Breast epithelium (tissue), 4 donors: ENCODE measurements at regions not wholly inside any gene's neighbourhood (a gene's known extent, or its start where the extent isn't known, plus 50 kb on each side); places are given as distances from the start of the nearest gene placed in this dataset.
"Not testable (repeated sequence)": the region's sequence is repeated elsewhere in the genome, so short reads cannot be mapped to it uniquely, and the experiment has no call there.

Experiments
- DNase-seq, 2 donors: peaks; one replicate each; pipeline ENCODE4 v3.0.0-alpha.2; 2019; ENCODE audit warnings: low spot score in 2 of 2
- H3K27ac ChIP-seq, 2 donors: fragments of 200-600 bp; sonication (generic) in 1 of 2; one replicate each; pipeline ENCODE4 v1.5.1; 2016 to 2019; ENCODE audit warnings: mild to moderate bottlenecking in 1 of 2
- H3K27me3 ChIP-seq, 2 donors: fragments of 200-600 bp; sonication (generic) in 1 of 2; one replicate each; pipeline versions ENCODE4 v1.5.1 to v1.6.0; 2017 to 2019; ENCODE audit warnings: control low read depth in 1 of 2, mild to moderate bottlenecking in 1 of 2
- H3K36me3 ChIP-seq: fragments of 200-600 bp; one replicate; pipeline ENCODE4 v1.5.1; 2019
- H3K4me1 ChIP-seq, 2 donors: fragments of 200-600 bp; sonication (generic); one replicate each; pipeline ENCODE4 v1.5.1; 2016 to 2019; ENCODE audit warnings: control low read depth in 1 of 2
- H3K4me3 ChIP-seq, 3 donors: fragments of 200-600 bp; sonication (generic); 1 replicate in 2 of 3; 2 replicates in 1 of 3; pipeline ENCODE4 v1.5.1; 2016 to 2019; ENCODE audit warnings: mild to moderate bottlenecking in 3 of 3, moderate library complexity in 2 of 3
- H3K9me3 ChIP-seq, 2 donors: fragments of 200-600 bp; sonication (generic) in 1 of 2; one replicate each; pipeline ENCODE4 v1.5.1; 2016 to 2019; ENCODE audit warnings: control low read depth in 1 of 2
- CTCF ChIP-seq, 3 donors: fragments of 450-650 bp; IDR thresholded peaks; one replicate each; pipeline ENCODE4 v1.5.1; 2016 to 2017; ENCODE audit warnings: antibody characterized with exemption in 3 of 3, mild to moderate bottlenecking in 3 of 3, moderate library complexity in 3 of 3
- POLR2A ChIP-seq: fragments of 450-650 bp; IDR thresholded peaks from one replicate; pipeline ENCODE4 v1.6.1; 2016; ENCODE audit warnings: antibody characterized with exemption, mild to moderate bottlenecking, moderate library complexity
- POLR2AphosphoS5 ChIP-seq, 3 donors: sonication (generic); formaldehyde crosslinking; IDR thresholded peaks; one replicate each; pipeline ENCODE4 v1.6.1; 2017; ENCODE audit warnings: antibody characterized with exemption in 3 of 3
- intact Hi-C: fragments of 100-400 bp; cut with DNase I; formaldehyde crosslinking; loops from one replicate; pipeline ENCODE4 v1.15.1; 2023; ENCODE audit warnings: low total_unique reads

- TF ChIP-seq CTCF (IDR thresholded peaks at IDR 0.05): no peak
- no peak for TF ChIP-seq POLR2A
- TF ChIP-seq POLR2AphosphoS5 (IDR thresholded peaks at IDR 0.05): no peak
- DNase-seq: no peak
- Histone ChIP-seq H3K27me3 (no peaks in the 10 kb centered on the region), H3K4me1 (no peaks in the 10 kb centered on the region), H3K9me3 (peaks cover 8 to 18% of the 10 kb centered on the region in 2 donors), H3K27ac (no peak overlapping the region), H3K4me3 (no peak overlapping the region), H3K36me3 (no peaks in the 10 kb centered on the region)
- intact Hi-C loops: loop anchor here (5.0 kb wide), 1 partner anchor 457 kb away; no protein-coding TSS in a partner anchor
These were observed 85.7 kb upstream of the RUFY1 start for GRCh38 chr5:179464631-179465030.

DNA sequence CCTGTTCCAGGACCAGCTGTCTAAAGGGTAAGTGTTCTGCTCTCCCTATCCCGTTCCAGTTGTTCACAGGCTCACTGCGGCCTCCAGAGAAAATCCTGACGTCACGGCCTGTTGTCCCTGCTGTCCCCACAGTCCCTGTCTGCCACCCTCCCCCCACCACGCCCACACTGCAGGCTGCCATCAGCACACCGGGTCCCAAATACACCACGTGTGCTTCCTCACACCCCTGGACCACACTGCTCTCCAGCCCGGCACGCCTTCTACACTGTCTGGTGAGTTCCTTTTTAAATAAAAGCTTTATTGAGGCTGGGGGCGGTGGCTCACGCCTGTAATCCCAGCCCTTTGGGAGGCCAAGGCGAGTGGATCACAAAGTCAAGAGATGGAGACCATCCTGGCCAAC is 88.3 kb upstream of the RUFY1 start:
- no peak overlapping the region for H3K27ac ChIP-seq
- no peaks in the 10 kb centered on the region for H3K36me3 ChIP-seq
- no peaks in the 10 kb centered on the region for H3K4me1 ChIP-seq
- TF ChIP-seq POLR2A: no peak
- TF ChIP-seq POLR2AphosphoS5 (IDR thresholded peaks at IDR 0.05): no peak
- TF ChIP-seq CTCF (IDR thresholded peaks at IDR 0.05): no peak
- intact Hi-C loops: loop anchor here (5.0 kb wide), 1 partner anchor 455 kb away; no protein-coding TSS in a partner anchor
- no peak for DNase-seq
- H3K9me3 ChIP-seq: peaks cover 8 to 18% of the 10 kb centered on the region in 2 donors
- H3K4me3 ChIP-seq: no peak overlapping the region
- H3K27me3 ChIP-seq: no peaks in the 10 kb centered on the region

- no peaks in the 10 kb centered on the region for H3K27me3 ChIP-seq
- intact Hi-C loops: loop anchor here (5.0 kb wide), 1 partner anchor 454 kb away; no protein-coding TSS in a partner anchor
- H3K36me3 ChIP-seq: no peaks in the 10 kb centered on the region
- peaks cover 8 to 18% of the 10 kb centered on the region in 2 donors for H3K9me3 ChIP-seq
- no peak overlapping the region for H3K27ac ChIP-seq
- no peaks in the 10 kb centered on the region for H3K4me1 ChIP-seq
- TF ChIP-seq POLR2AphosphoS5 (IDR thresholded peaks at IDR 0.05) (no peak), POLR2A (no peak), CTCF (IDR thresholded peaks at IDR 0.05) (no peak)
- H3K4me3 ChIP-seq: no peak overlapping the region
- DNase-seq: no peak
These were observed 88.8 kb upstream of the RUFY1 start for GRCh38 chr5:179461576-179461975.

- no peak for DNase-seq
- Histone ChIP-seq H3K36me3 (no peaks in the 10 kb centered on the region), H3K4me3 (no peak overlapping the region), H3K4me1 (no peaks in the 10 kb centered on the region), H3K27ac (no peak overlapping the region), H3K27me3 (no peaks in the 10 kb centered on the region), H3K9me3 (peaks cover 5 to 8% of the 10 kb centered on the region in 2 donors)
- intact Hi-C loops: loop anchor here (5.0 kb wide), 1 partner anchor 452 kb away; no protein-coding TSS in a partner anchor
- no peak for TF ChIP-seq POLR2AphosphoS5 (IDR thresholded peaks at IDR 0.05)
- no peak for TF ChIP-seq POLR2A
- TF ChIP-seq CTCF (IDR thresholded peaks at IDR 0.05): no peak
These were observed 90.6 kb upstream of the RUFY1 start for GRCh38 chr5:179459771-179460170.

DNA sequence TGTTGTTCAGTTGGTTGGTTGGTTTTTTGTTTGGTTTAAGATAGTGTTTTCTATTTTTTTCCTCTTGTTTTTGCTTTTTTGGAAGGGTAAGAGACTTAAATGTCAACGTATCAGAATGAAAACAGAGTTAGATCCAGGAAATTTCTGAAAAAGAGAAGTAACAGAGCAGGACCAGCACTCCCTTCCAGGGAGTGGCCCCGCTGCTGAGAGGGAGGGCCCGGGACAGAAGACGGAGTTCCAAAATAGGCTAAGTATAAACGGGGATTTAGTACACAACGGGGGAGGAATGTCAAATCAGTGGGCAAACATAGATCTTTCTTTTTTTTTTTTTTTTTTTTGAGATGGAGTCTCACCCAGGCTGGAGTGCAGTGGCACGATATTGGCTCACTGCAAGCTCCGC is 92.7 kb upstream of the RUFY1 start:
- Histone ChIP-seq H3K4me1 (no peaks in the 10 kb centered on the region), H3K27me3 (no peaks in the 10 kb centered on the region), H3K9me3 (no peaks in the 10 kb centered on the region), H3K36me3 (no peaks in the 10 kb centered on the region), H3K4me3 (no peak overlapping the region), H3K27ac (no peak overlapping the region)
- TF ChIP-seq POLR2AphosphoS5 (IDR thresholded peaks at IDR 0.05) (no peak), CTCF (IDR thresholded peaks at IDR 0.05) (no peak), POLR2A (no peak)
- intact Hi-C loops: no loop called here
- no peak for DNase-seq

- H3K36me3 ChIP-seq, H3K27ac ChIP-seq, DNase-seq, H3K27me3 ChIP-seq, H3K4me3 ChIP-seq, intact Hi-C loops, H3K9me3 ChIP-seq, H3K4me1 ChIP-seq: not testable (repeated sequence)
These were observed 94.3 kb upstream of the RUFY1 start for GRCh38 chr5:179456075-179456474.
